Esophagus muscularis mucosa (tissue), 3 donors: ENCODE measurements at regions not wholly inside any gene's neighbourhood (a gene's known extent, or its start where the extent isn't known, plus 50 kb on each side); places are given as distances from the start of the nearest gene placed in this dataset.

Experiments
- POLR2A ChIP-seq: fragments of 450-650 bp; IDR thresholded peaks from one replicate; pipeline ENCODE4 v1.6.1; 2017; ENCODE audit warnings: antibody characterized with exemption, moderate library complexity, mild to moderate bottlenecking, low read depth
- TF ChIP-seq, protein P1 (sequence below), 3 experiments: fragments of 200-600 bp in 2 of 3; fragments of 450-650 bp in 1 of 3; sonication (generic) in 2 of 3; IDR thresholded peaks; one replicate each; pipeline ENCODE4 v1.5.1; 2017 to 2019; ENCODE audit warnings: antibody characterized with exemption in 3 of 3, mild to moderate bottlenecking in 2 of 3, moderate library complexity in 1 of 3

DNA sequence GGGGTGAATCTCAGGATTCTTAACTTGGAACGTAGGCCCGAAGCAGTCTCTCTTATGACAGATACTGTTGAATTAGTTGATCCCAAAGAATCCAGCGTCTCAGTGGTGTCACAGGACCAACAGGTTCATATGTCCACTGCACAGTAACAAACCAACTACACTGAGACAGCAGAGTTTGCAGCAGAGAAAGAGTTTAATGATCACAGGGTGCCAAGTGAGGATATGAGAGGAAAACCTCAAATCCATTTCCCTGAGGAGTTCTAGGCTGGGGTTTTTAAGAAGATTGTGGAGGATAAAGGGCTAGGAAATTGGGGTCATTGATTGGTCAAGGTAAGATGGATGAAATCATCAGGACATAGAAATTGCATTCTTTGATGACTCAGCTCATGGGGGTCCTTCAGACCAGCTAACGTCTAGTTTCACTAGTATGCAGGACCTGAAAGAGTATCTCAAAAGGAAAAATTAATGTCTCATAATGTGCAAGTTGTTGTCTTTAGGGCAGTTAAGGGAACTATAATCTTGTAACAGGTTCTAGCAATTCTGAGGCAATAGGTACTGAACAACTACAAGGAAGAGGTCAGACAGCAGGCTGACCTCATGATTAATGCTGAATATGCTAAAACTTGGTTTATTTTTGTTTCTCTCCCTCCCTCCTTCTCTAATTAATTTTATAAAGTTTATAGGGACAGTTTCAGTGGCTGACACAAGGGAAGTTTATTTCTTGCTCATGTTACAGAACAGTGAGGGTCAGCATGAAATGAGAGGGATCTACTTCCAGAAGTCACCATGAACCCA lies 310.9 kb upstream of the NEBL start:
- TF ChIP-seq, protein P1, sequence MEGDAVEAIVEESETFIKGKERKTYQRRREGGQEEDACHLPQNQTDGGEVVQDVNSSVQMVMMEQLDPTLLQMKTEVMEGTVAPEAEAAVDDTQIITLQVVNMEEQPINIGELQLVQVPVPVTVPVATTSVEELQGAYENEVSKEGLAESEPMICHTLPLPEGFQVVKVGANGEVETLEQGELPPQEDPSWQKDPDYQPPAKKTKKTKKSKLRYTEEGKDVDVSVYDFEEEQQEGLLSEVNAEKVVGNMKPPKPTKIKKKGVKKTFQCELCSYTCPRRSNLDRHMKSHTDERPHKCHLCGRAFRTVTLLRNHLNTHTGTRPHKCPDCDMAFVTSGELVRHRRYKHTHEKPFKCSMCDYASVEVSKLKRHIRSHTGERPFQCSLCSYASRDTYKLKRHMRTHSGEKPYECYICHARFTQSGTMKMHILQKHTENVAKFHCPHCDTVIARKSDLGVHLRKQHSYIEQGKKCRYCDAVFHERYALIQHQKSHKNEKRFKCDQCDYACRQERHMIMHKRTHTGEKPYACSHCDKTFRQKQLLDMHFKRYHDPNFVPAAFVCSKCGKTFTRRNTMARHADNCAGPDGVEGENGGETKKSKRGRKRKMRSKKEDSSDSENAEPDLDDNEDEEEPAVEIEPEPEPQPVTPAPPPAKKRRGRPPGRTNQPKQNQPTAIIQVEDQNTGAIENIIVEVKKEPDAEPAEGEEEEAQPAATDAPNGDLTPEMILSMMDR (IDR thresholded peaks at IDR 0.05), result no peak
- no peak for TF ChIP-seq POLR2A
